ENCODE measurements at regions not wholly inside any gene's neighbourhood (a gene's known extent, or its start where the extent isn't known, plus 50 kb on each side); places are given as distances from the start of the nearest gene placed in this dataset.

- Histone ChIP-seq H2BK5ac (ENCODE audit: low read length) (no peak overlapping the region), H3K27ac (replicated peaks; ENCODE audit: low read length) (no peak overlapping the region), H3K23ac (ENCODE audit: low read depth, low read length, poor library complexity) (no peak overlapping the region), H3K4ac (ENCODE audit: low read length) (no peak overlapping the region), H2AK5ac (ENCODE audit: low read depth, low read length) (no peak overlapping the region), H2BK15ac (ENCODE audit: low read length) (no peak overlapping the region), H2BK120ac (ENCODE audit: low read depth, low read length) (no peak overlapping the region), H4K8ac (ENCODE audit: low read depth, low read length) (no peak overlapping the region), H3K14ac (ENCODE audit: low read length) (no peak overlapping the region), H3K9me3 (replicated peaks in 1 of 2; ENCODE audit: control insufficient read depth in 2 of 2, insufficient read depth in 1 of 2, low read depth in 1 of 2, low read length in 2 of 2) (peaks cover 3 to 13% of the 10 kb centered on the region in 2 donors), H3K4me1 (ENCODE audit: control insufficient read depth in 2 of 2, insufficient read depth in 1 of 2, low read depth in 1 of 2, low read length in 2 of 2) (peaks cover 3 to 11% of the 10 kb centered on the region in 2 donors), H3K79me1 (ENCODE audit: low read depth, low read length) (no peaks in the 10 kb centered on the region), H3K27me3 (ENCODE audit: control insufficient read depth in 3 of 3, insufficient read depth in 3 of 3, low read depth in 1 of 3, low read length in 3 of 3) (no peaks in the 10 kb centered on the region), H3K4me3 (ENCODE audit: low read length in 2 of 2) (no peak overlapping the region), H3K9ac (ENCODE audit: low read depth, low read length, poor library complexity) (no peak overlapping the region), H3K4me2 (ENCODE audit: insufficient read depth, low read length, poor library complexity, severe bottlenecking) (no peak overlapping the region), H2BK12ac (ENCODE audit: low read length) (no peak overlapping the region), H3K18ac (ENCODE audit: low read length) (no peak overlapping the region), H4K91ac (ENCODE audit: low read depth, low read length, poor library complexity) (no peak overlapping the region), H3K36me3 (replicated peaks in 1 of 2; ENCODE audit: control insufficient read depth in 2 of 2, insufficient read depth in 2 of 2, low read length in 2 of 2) (no peaks in the 10 kb centered on the region), H2AFZ (ENCODE audit: low read length) (no peak overlapping the region)
- DNase-seq (ENCODE audit: low spot score) = no peak
- WGBS, 2 donors (ENCODE audit: extremely low coverage in 2 of 2, insufficient read length in 2 of 2, insufficient replicate concordance in 1 of 2) = no CpG with 5 or more reads among the region's 4 CpGs
Observed at GRCh38 chr2:111711270-111711669, 172.7 kb downstream of the ANAPC1 start.

- Histone ChIP-seq H2AFZ (ENCODE audit: low read length) (no peak overlapping the region), H3K9ac (ENCODE audit: low read depth, low read length, poor library complexity) (no peak overlapping the region)
- no peak for DNase-seq (ENCODE audit: low spot score)
Observed at GRCh38 chr2:111712361-111712760, 171.6 kb downstream of the ANAPC1 start.

GRCh38 chr2:111712940-111713515 lies 171.0 kb downstream of the ANAPC1 start:
- Histone ChIP-seq H3K4me2 (ENCODE audit: insufficient read depth, low read length, poor library complexity, severe bottlenecking) (no peak overlapping the region), H2AFZ (ENCODE audit: low read length) (no peak overlapping the region), H3K4me1 (ENCODE audit: control insufficient read depth in 2 of 2, insufficient read depth in 1 of 2, low read depth in 1 of 2, low read length in 2 of 2) (peaks cover 0 to 4% of the 10 kb centered on the region in 2 donors), H3K4me3 (ENCODE audit: low read length in 2 of 2) (no peak overlapping the region), H2BK5ac (ENCODE audit: low read length) (no peak overlapping the region), H4K91ac (ENCODE audit: low read depth, low read length, poor library complexity) (no peak overlapping the region), H3K79me1 (ENCODE audit: low read depth, low read length) (no peaks in the 10 kb centered on the region), H3K36me3 (replicated peaks in 1 of 2; ENCODE audit: control insufficient read depth in 2 of 2, insufficient read depth in 2 of 2, low read length in 2 of 2) (no peaks in the 10 kb centered on the region), H3K27me3 (ENCODE audit: control insufficient read depth in 3 of 3, insufficient read depth in 3 of 3, low read depth in 1 of 3, low read length in 3 of 3) (no peaks in the 10 kb centered on the region), H3K9ac (ENCODE audit: low read depth, low read length, poor library complexity) (no peak overlapping the region), H2BK15ac (ENCODE audit: low read length) (no peak overlapping the region), H2BK120ac (ENCODE audit: low read depth, low read length) (no peak overlapping the region), H3K23ac (ENCODE audit: low read depth, low read length, poor library complexity) (peak overlapping the region; percentile 20), H3K14ac (ENCODE audit: low read length) (no peak overlapping the region), H4K8ac (ENCODE audit: low read depth, low read length) (no peak overlapping the region), H3K9me3 (replicated peaks in 1 of 2; ENCODE audit: control insufficient read depth in 2 of 2, insufficient read depth in 1 of 2, low read depth in 1 of 2, low read length in 2 of 2) (peaks cover 3 to 13% of the 10 kb centered on the region in 2 donors), H3K18ac (ENCODE audit: low read length) (peak overlapping the region; percentile 84), H3K27ac (replicated peaks; ENCODE audit: low read length) (no peak overlapping the region), H2AK5ac (ENCODE audit: low read depth, low read length) (peak overlapping the region; percentile 83), H2BK12ac (ENCODE audit: low read length) (no peak overlapping the region), H3K4ac (ENCODE audit: low read length) (peak overlapping the region; percentile 24)
- WGBS, 2 donors (ENCODE audit: extremely low coverage in 2 of 2, insufficient read length in 2 of 2, insufficient replicate concordance in 1 of 2) = no CpG with 5 or more reads among the region's 5 CpGs
- DNase-seq (ENCODE audit: low spot score) = no peak

More at GRCh38 chr2:111712361-111712760, 171.6 kb downstream of the ANAPC1 start:
- WGBS, 2 donors (ENCODE audit: extremely low coverage in 2 of 2, insufficient read length in 2 of 2, insufficient replicate concordance in 1 of 2) = no CpG with 5 or more reads among the region's 7 CpGs
- no peak overlapping the region for H4K91ac ChIP-seq (ENCODE audit: low read depth, low read length, poor library complexity)
- peaks cover 0 to 4% of the 10 kb centered on the region in 2 donors for H3K4me1 ChIP-seq (ENCODE audit: control insufficient read depth in 2 of 2, insufficient read depth in 1 of 2, low read depth in 1 of 2, low read length in 2 of 2)
- peaks cover 3 to 13% of the 10 kb centered on the region in 2 donors for H3K9me3 ChIP-seq (replicated peaks in 1 of 2; ENCODE audit: control insufficient read depth in 2 of 2, insufficient read depth in 1 of 2, low read depth in 1 of 2, low read length in 2 of 2)
- no peak overlapping the region for H2AK5ac ChIP-seq (ENCODE audit: low read depth, low read length)
- H3K4ac ChIP-seq (ENCODE audit: low read length) = no peak overlapping the region
- no peak overlapping the region for H2BK120ac ChIP-seq (ENCODE audit: low read depth, low read length)
- H3K14ac ChIP-seq (ENCODE audit: low read length) = no peak overlapping the region
- no peaks in the 10 kb centered on the region for H3K27me3 ChIP-seq (ENCODE audit: control insufficient read depth in 3 of 3, insufficient read depth in 3 of 3, low read depth in 1 of 3, low read length in 3 of 3)
- H2BK12ac ChIP-seq (ENCODE audit: low read length) = no peak overlapping the region
- H3K79me1 ChIP-seq (ENCODE audit: low read depth, low read length) = no peaks in the 10 kb centered on the region
- H3K36me3 ChIP-seq (replicated peaks in 1 of 2; ENCODE audit: control insufficient read depth in 2 of 2, insufficient read depth in 2 of 2, low read length in 2 of 2) = no peaks in the 10 kb centered on the region
- H3K27ac ChIP-seq (replicated peaks; ENCODE audit: low read length) = no peak overlapping the region
- no peak overlapping the region for H2BK15ac ChIP-seq (ENCODE audit: low read length)
- no peak overlapping the region for H3K4me2 ChIP-seq (ENCODE audit: insufficient read depth, low read length, poor library complexity, severe bottlenecking)
- H4K8ac ChIP-seq (ENCODE audit: low read depth, low read length) = no peak overlapping the region
- H3K4me3 ChIP-seq (ENCODE audit: low read length in 2 of 2) = no peak overlapping the region
- no peak overlapping the region for H2BK5ac ChIP-seq (ENCODE audit: low read length)
- peak overlapping the region; percentile 40 for H3K18ac ChIP-seq (ENCODE audit: low read length)
- no peak overlapping the region for H3K23ac ChIP-seq (ENCODE audit: low read depth, low read length, poor library complexity)

- Histone ChIP-seq H3K79me1 (ENCODE audit: low read depth, low read length) (no peaks in the 10 kb centered on the region), H3K23ac (ENCODE audit: low read depth, low read length, poor library complexity) (peak overlapping the region; percentile 34), H4K8ac (ENCODE audit: low read depth, low read length) (no peak overlapping the region), H2BK120ac (ENCODE audit: low read depth, low read length) (no peak overlapping the region), H2BK15ac (ENCODE audit: low read length) (peak overlapping the region; percentile 45), H3K18ac (ENCODE audit: low read length) (no peak overlapping the region), H4K91ac (ENCODE audit: low read depth, low read length, poor library complexity) (no peak overlapping the region), H2BK5ac (ENCODE audit: low read length) (peak overlapping the region; percentile 4), H3K14ac (ENCODE audit: low read length) (no peak overlapping the region), H2BK12ac (ENCODE audit: low read length) (peak overlapping the region; percentile 4), H2AK5ac (ENCODE audit: low read depth, low read length) (peak overlapping the region; percentile 58), H3K4me1 (ENCODE audit: control insufficient read depth in 2 of 2, insufficient read depth in 1 of 2, low read depth in 1 of 2, low read length in 2 of 2) (no peaks in the 10 kb centered on the region), H3K27me3 (ENCODE audit: control insufficient read depth in 3 of 3, insufficient read depth in 3 of 3, low read depth in 1 of 3, low read length in 3 of 3) (no peaks in the 10 kb centered on the region), H3K27ac (replicated peaks; ENCODE audit: low read length) (no peak overlapping the region), H3K9me3 (replicated peaks in 1 of 2; ENCODE audit: control insufficient read depth in 2 of 2, insufficient read depth in 1 of 2, low read depth in 1 of 2, low read length in 2 of 2) (peaks cover 3 to 13% of the 10 kb centered on the region in 2 donors), H3K36me3 (replicated peaks in 1 of 2; ENCODE audit: control insufficient read depth in 2 of 2, insufficient read depth in 2 of 2, low read length in 2 of 2) (no peaks in the 10 kb centered on the region), H3K4me3 (ENCODE audit: low read length in 2 of 2) (no peak overlapping the region), H3K4ac (ENCODE audit: low read length) (no peak overlapping the region), H3K9ac (ENCODE audit: low read depth, low read length, poor library complexity) (no peak overlapping the region), H2AFZ (ENCODE audit: low read length) (no peak overlapping the region), H3K4me2 (ENCODE audit: insufficient read depth, low read length, poor library complexity, severe bottlenecking) (no peak overlapping the region)
- no CpG with 5 or more reads among the region's 13 CpGs for WGBS, 2 donors (ENCODE audit: extremely low coverage in 2 of 2, insufficient read length in 2 of 2, insufficient replicate concordance in 1 of 2)
- no peak for DNase-seq (ENCODE audit: low spot score)
Observed at GRCh38 chr2:111715987-111716904, 167.7 kb downstream of the ANAPC1 start.

Measured in neuronal stem cell (in vitro differentiated cells).